Peyer's patch (tissue), 4 donors: ENCODE measurements at regions not wholly inside any gene's neighbourhood (a gene's known extent, or its start where the extent isn't known, plus 50 kb on each side); places are given as distances from the start of the nearest gene placed in this dataset.

Source experiments
- POLR2A ChIP-seq, 2 donors: fragments of 450-650 bp; IDR thresholded peaks; one replicate each; pipeline ENCODE4 v1.5.1; 2017; ENCODE audit warnings: antibody characterized with exemption in 2 of 2, mild to moderate bottlenecking in 2 of 2, moderate library complexity in 2 of 2
- TF ChIP-seq, protein P1 (sequence below), 6 experiments: fragments of 450-650 bp in 4 of 6; fragments of 200-600 bp in 2 of 6; sonication (generic) in 1 of 6; IDR thresholded peaks; one replicate each; pipeline ENCODE4 v1.5.1; 2017 to 2019; ENCODE audit warnings: antibody characterized with exemption in 6 of 6, mild to moderate bottlenecking in 3 of 6, moderate library complexity in 1 of 6

DNA sequence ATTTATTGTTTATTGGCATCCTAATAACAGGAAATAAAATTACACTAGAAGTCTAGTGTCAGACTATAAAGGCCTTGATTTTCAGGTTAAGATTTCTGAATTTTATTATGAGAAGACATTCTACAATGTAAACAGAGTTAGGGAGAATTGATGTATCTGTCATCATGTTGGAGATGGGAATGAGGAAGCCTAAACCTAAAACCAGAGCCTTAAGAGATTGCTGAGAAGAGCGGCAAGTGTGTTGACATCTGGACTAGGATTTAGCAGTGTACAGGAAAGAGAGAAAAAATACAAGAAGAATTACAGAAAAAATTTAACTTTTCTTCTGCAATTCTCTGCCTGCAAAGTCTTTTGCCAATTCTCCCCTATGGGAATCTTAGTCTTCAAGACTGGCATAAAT, 525.5 kb downstream of the NR2F1-AS1 start:
- TF ChIP-seq, protein P1, sequence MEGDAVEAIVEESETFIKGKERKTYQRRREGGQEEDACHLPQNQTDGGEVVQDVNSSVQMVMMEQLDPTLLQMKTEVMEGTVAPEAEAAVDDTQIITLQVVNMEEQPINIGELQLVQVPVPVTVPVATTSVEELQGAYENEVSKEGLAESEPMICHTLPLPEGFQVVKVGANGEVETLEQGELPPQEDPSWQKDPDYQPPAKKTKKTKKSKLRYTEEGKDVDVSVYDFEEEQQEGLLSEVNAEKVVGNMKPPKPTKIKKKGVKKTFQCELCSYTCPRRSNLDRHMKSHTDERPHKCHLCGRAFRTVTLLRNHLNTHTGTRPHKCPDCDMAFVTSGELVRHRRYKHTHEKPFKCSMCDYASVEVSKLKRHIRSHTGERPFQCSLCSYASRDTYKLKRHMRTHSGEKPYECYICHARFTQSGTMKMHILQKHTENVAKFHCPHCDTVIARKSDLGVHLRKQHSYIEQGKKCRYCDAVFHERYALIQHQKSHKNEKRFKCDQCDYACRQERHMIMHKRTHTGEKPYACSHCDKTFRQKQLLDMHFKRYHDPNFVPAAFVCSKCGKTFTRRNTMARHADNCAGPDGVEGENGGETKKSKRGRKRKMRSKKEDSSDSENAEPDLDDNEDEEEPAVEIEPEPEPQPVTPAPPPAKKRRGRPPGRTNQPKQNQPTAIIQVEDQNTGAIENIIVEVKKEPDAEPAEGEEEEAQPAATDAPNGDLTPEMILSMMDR (IDR thresholded peaks at IDR 0.05) = no peak
- TF ChIP-seq POLR2A (IDR thresholded peaks at IDR 0.05) = no peak
